ENCODE measurements at regions not wholly inside any gene's neighbourhood (a gene's known extent, or its start where the extent isn't known, plus 50 kb on each side); places are given as distances from the start of the nearest gene placed in this dataset.

- H3K27ac Mint-ChIP-seq, result no peak overlapping the region
- H3K27me3 Mint-ChIP-seq, result no peaks in the 10 kb centered on the region
- peaks cover 0 to 12% (median under 1%) of the 10 kb centered on the region in 11 donors for H3K9me3 Mint-ChIP-seq
- Histone ChIP-seq H3K27me3 (ENCODE audit: control insufficient read depth in 2 of 2, insufficient read depth in 2 of 2, low read length in 2 of 2) (no peaks in the 10 kb centered on the region), H3K9me3 (ENCODE audit: control insufficient read depth in 2 of 3, low read length in 3 of 3) (no peaks in the 10 kb centered on the region), H3K27ac (ENCODE audit: low read depth, low read length) (no peak overlapping the region), H3K4me1 (ENCODE audit: control insufficient read depth in 2 of 2, insufficient read depth in 2 of 2, low read length in 2 of 2) (no peaks in the 10 kb centered on the region), H3K4me3 (ENCODE audit: low read length) (no peak overlapping the region), H3K36me3 (ENCODE audit: control insufficient read depth in 2 of 3, insufficient read depth in 3 of 3, low read length in 3 of 3) (no peaks in the 10 kb centered on the region)
- H3K36me3 Mint-ChIP-seq, result no peaks in the 10 kb centered on the region
- ChIA-PET POLR2A (no interaction called here), CTCF (no interaction called here)
- intact Hi-C loops (cut with micrococcal nuclease), result no loop called here
- DNase-seq (no peak), ATAC-seq (no peak)
- H3K4me1 Mint-ChIP-seq, result peaks cover 0 to 2% (median 0%) of the 10 kb centered on the region in 7 donors
- no peak overlapping the region for H3K4me3 Mint-ChIP-seq
Measured at GRCh38 chr4:96775501-96775900, 935.6 kb downstream of the PDHA2 start.

GRCh38 chr4:96776920-96777527 is 937.1 kb downstream of the PDHA2 start:
- H3K9me3 ChIP-seq (ENCODE audit: control insufficient read depth in 2 of 3, low read length in 3 of 3), result no peaks in the 10 kb centered on the region
- ChIA-PET CTCF (no interaction called here), POLR2A (no interaction called here)
- peaks cover 0 to 2% (median 0%) of the 10 kb centered on the region in 7 donors for H3K4me1 Mint-ChIP-seq
- ATAC-seq, result no peak
- H3K4me1 ChIP-seq (ENCODE audit: control insufficient read depth in 2 of 2, insufficient read depth in 2 of 2, low read length in 2 of 2), result no peaks in the 10 kb centered on the region
- peaks cover 0 to 9% (median 2%) of the 10 kb centered on the region in 11 donors for H3K9me3 Mint-ChIP-seq
- no peak for DNase-seq
- no peak overlapping the region for H3K4me3 ChIP-seq (ENCODE audit: low read length)
- H3K27ac Mint-ChIP-seq, result no peak overlapping the region
- intact Hi-C loops (cut with micrococcal nuclease), result no loop called here
- no peaks in the 10 kb centered on the region for H3K27me3 ChIP-seq (ENCODE audit: control insufficient read depth in 2 of 2, insufficient read depth in 2 of 2, low read length in 2 of 2)
- H3K27ac ChIP-seq (ENCODE audit: low read depth, low read length), result no peak overlapping the region
- no peak overlapping the region for H3K4me3 Mint-ChIP-seq
- no peaks in the 10 kb centered on the region for H3K27me3 Mint-ChIP-seq
- no peaks in the 10 kb centered on the region for H3K36me3 Mint-ChIP-seq
- no peaks in the 10 kb centered on the region for H3K36me3 ChIP-seq (ENCODE audit: control insufficient read depth in 2 of 3, insufficient read depth in 3 of 3, low read length in 3 of 3)

DNA sequence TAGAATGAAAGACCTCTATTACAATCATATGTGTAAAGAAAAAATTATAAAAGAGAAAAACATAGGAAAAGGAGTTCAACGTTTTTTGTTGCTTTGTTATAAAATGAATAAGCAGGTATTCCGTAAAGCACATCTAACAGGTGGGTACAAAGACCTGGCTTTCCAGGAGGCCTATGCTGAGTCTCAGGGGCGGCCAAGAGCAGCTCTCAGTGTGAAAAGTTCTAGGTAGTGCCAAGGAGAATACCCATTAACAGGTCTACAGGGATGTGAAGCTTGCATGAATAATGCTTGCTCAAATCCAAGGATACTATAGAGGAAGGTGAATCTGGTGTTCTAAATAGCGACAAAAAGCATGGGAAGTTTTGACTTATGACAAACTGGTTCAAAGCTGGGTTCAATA is 944.4 kb downstream of the PDHA2 start:
- no peaks in the 10 kb centered on the region for H3K27me3 ChIP-seq (ENCODE audit: control insufficient read depth in 2 of 2, insufficient read depth in 2 of 2, low read length in 2 of 2)
- Mint-ChIP-seq H3K9me3 (peaks cover 0 to 22% (median 3%) of the 10 kb centered on the region in 11 donors), H3K4me3 (no peak overlapping the region), H3K27me3 (no peaks in the 10 kb centered on the region), H3K4me1 (peaks cover 0 to under 1% (median 0%) of the 10 kb centered on the region in 7 donors), H3K27ac (no peak overlapping the region), H3K36me3 (no peaks in the 10 kb centered on the region)
- ATAC-seq, result no peak
- H3K27ac ChIP-seq (ENCODE audit: low read depth, low read length), result no peak overlapping the region
- POLR2A ChIA-PET, result no interaction called here
- no peaks in the 10 kb centered on the region for H3K9me3 ChIP-seq (ENCODE audit: control insufficient read depth in 2 of 3, low read length in 3 of 3)
- CTCF ChIA-PET, result interaction anchor here (0.8 kb wide), 1 partner anchor 46 kb away, joined by 3 read pairs; no protein-coding TSS in a partner anchor
- DNase-seq, result no peak
- intact Hi-C loops (cut with micrococcal nuclease), result no loop called here
- no peaks in the 10 kb centered on the region for H3K4me1 ChIP-seq (ENCODE audit: control insufficient read depth in 2 of 2, insufficient read depth in 2 of 2, low read length in 2 of 2)
- no peak overlapping the region for H3K4me3 ChIP-seq (ENCODE audit: low read length)
- H3K36me3 ChIP-seq (ENCODE audit: control insufficient read depth in 2 of 3, insufficient read depth in 3 of 3, low read length in 3 of 3), result no peaks in the 10 kb centered on the region

- Histone ChIP-seq H3K4me1 (ENCODE audit: control insufficient read depth in 2 of 2, insufficient read depth in 2 of 2, low read length in 2 of 2) (no peaks in the 10 kb centered on the region), H3K9me3 (ENCODE audit: control insufficient read depth in 2 of 3, low read length in 3 of 3) (no peaks in the 10 kb centered on the region), H3K4me3 (ENCODE audit: low read length) (no peak overlapping the region), H3K27ac (ENCODE audit: low read depth, low read length) (no peak overlapping the region), H3K36me3 (ENCODE audit: control insufficient read depth in 2 of 3, insufficient read depth in 3 of 3, low read length in 3 of 3) (no peaks in the 10 kb centered on the region), H3K27me3 (ENCODE audit: control insufficient read depth in 2 of 2, insufficient read depth in 2 of 2, low read length in 2 of 2) (no peaks in the 10 kb centered on the region)
- H3K36me3 Mint-ChIP-seq, result no peaks in the 10 kb centered on the region
- no peaks in the 10 kb centered on the region for H3K27me3 Mint-ChIP-seq
- ChIA-PET POLR2A (no interaction called here), CTCF (no interaction called here)
- no peak overlapping the region for H3K4me3 Mint-ChIP-seq
- no peak overlapping the region for H3K27ac Mint-ChIP-seq
- ATAC-seq, result no peak
- peaks cover 0 to 17% (median 2%) of the 10 kb centered on the region in 11 donors for H3K9me3 Mint-ChIP-seq
- DNase-seq, result no peak
- intact Hi-C loops (cut with micrococcal nuclease), result no loop called here
- no peaks in the 10 kb centered on the region for H3K4me1 Mint-ChIP-seq
Measured at GRCh38 chr4:96786306-96786705, 946.4 kb downstream of the PDHA2 start.

GRCh38 chr4:96787766-96788165 is 947.9 kb downstream of the PDHA2 start:
- no peaks in the 10 kb centered on the region for H3K36me3 ChIP-seq (ENCODE audit: control insufficient read depth in 2 of 3, insufficient read depth in 3 of 3, low read length in 3 of 3)
- no peak overlapping the region for H3K27ac Mint-ChIP-seq
- no peaks in the 10 kb centered on the region for H3K27me3 Mint-ChIP-seq
- H3K27ac ChIP-seq (ENCODE audit: low read depth, low read length), result no peak overlapping the region
- no peak overlapping the region for H3K4me3 ChIP-seq (ENCODE audit: low read length)
- H3K9me3 ChIP-seq (ENCODE audit: control insufficient read depth in 2 of 3, low read length in 3 of 3), result no peaks in the 10 kb centered on the region
- H3K4me3 Mint-ChIP-seq, result no peak overlapping the region
- intact Hi-C loops (cut with micrococcal nuclease), result no loop called here
- no peaks in the 10 kb centered on the region for H3K36me3 Mint-ChIP-seq
- H3K4me1 ChIP-seq (ENCODE audit: control insufficient read depth in 2 of 2, insufficient read depth in 2 of 2, low read length in 2 of 2), result no peaks in the 10 kb centered on the region
- no peaks in the 10 kb centered on the region for H3K4me1 Mint-ChIP-seq
- H3K27me3 ChIP-seq (ENCODE audit: control insufficient read depth in 2 of 2, insufficient read depth in 2 of 2, low read length in 2 of 2), result no peaks in the 10 kb centered on the region
- POLR2A ChIA-PET, result no interaction called here
- CTCF ChIA-PET, result no interaction called here
- ATAC-seq, result no peak
- peaks cover 0 to 24% (median 3%) of the 10 kb centered on the region in 11 donors for H3K9me3 Mint-ChIP-seq
- DNase-seq, result no peak

- Mint-ChIP-seq H3K36me3 (no peaks in the 10 kb centered on the region), H3K4me1 (no peaks in the 10 kb centered on the region), H3K4me3 (no peak overlapping the region), H3K27me3 (no peaks in the 10 kb centered on the region), H3K9me3 (peaks cover 0 to 18% (median 5%) of the 10 kb centered on the region in 11 donors), H3K27ac (no peak overlapping the region)
- intact Hi-C loops (cut with micrococcal nuclease), result no loop called here
- Histone ChIP-seq H3K4me1 (ENCODE audit: control insufficient read depth in 2 of 2, insufficient read depth in 2 of 2, low read length in 2 of 2) (no peaks in the 10 kb centered on the region), H3K4me3 (ENCODE audit: low read length) (no peak overlapping the region), H3K36me3 (ENCODE audit: control insufficient read depth in 2 of 3, insufficient read depth in 3 of 3, low read length in 3 of 3) (no peaks in the 10 kb centered on the region), H3K27ac (ENCODE audit: low read depth, low read length) (no peak overlapping the region), H3K27me3 (ENCODE audit: control insufficient read depth in 2 of 2, insufficient read depth in 2 of 2, low read length in 2 of 2) (no peaks in the 10 kb centered on the region), H3K9me3 (ENCODE audit: control insufficient read depth in 2 of 3, low read length in 3 of 3) (no peaks in the 10 kb centered on the region)
- DNase-seq (no peak), ATAC-seq (no peak)
- ChIA-PET POLR2A (no interaction called here), CTCF (no interaction called here)
Measured at GRCh38 chr4:96809563-96809962, 969.7 kb downstream of the PDHA2 start.

DNA sequence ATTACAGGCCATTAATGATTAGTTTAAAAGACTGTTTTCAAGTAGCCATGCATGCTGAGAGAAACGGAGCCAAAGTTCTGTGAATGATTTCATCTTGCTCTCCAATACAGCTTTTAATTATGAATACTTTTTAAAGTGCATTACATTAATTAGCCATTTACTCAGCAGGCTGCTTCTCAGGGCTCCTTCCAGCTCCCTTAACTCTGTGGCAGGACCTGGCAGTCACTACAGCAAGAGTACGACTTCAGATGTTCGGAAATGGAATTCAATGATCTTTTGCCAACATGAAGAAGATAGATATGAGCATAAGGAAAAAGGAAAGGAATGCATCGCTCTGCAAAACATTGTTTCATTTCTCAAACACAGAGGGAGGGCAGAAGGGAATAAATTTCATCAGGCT is 987.2 kb downstream of the PDHA2 start:
- no peak overlapping the region for H3K4me3 ChIP-seq (ENCODE audit: low read length)
- H3K9me3 Mint-ChIP-seq, result peaks cover 0 to 6% (median 0%) of the 10 kb centered on the region in 11 donors
- no peaks in the 10 kb centered on the region for H3K36me3 ChIP-seq (ENCODE audit: control insufficient read depth in 2 of 3, insufficient read depth in 3 of 3, low read length in 3 of 3)
- ChIA-PET CTCF (no interaction called here), POLR2A (no interaction called here)
- intact Hi-C loops (cut with micrococcal nuclease), result no loop called here
- H3K4me1 ChIP-seq (ENCODE audit: control insufficient read depth in 2 of 2, insufficient read depth in 2 of 2, low read length in 2 of 2), result no peaks in the 10 kb centered on the region
- no peak overlapping the region for H3K27ac ChIP-seq (ENCODE audit: low read depth, low read length)
- DNase-seq (no peak), ATAC-seq (no peak)
- H3K9me3 ChIP-seq (ENCODE audit: control insufficient read depth in 2 of 3, low read length in 3 of 3), result no peaks in the 10 kb centered on the region
- H3K4me1 Mint-ChIP-seq, result no peaks in the 10 kb centered on the region
- H3K36me3 Mint-ChIP-seq, result no peaks in the 10 kb centered on the region
- H3K27me3 ChIP-seq (ENCODE audit: control insufficient read depth in 2 of 2, insufficient read depth in 2 of 2, low read length in 2 of 2), result no peaks in the 10 kb centered on the region
- H3K27ac Mint-ChIP-seq, result no peak overlapping the region
- no peaks in the 10 kb centered on the region for H3K27me3 Mint-ChIP-seq
- H3K4me3 Mint-ChIP-seq, result no peak overlapping the region

All from naive thymus-derived CD4-positive, alpha-beta T cell (primary cell).